ENCODE measurements at regions not wholly inside any gene's neighbourhood (a gene's known extent, or its start where the extent isn't known, plus 50 kb on each side); places are given as distances from the start of the nearest gene placed in this dataset.

DNA sequence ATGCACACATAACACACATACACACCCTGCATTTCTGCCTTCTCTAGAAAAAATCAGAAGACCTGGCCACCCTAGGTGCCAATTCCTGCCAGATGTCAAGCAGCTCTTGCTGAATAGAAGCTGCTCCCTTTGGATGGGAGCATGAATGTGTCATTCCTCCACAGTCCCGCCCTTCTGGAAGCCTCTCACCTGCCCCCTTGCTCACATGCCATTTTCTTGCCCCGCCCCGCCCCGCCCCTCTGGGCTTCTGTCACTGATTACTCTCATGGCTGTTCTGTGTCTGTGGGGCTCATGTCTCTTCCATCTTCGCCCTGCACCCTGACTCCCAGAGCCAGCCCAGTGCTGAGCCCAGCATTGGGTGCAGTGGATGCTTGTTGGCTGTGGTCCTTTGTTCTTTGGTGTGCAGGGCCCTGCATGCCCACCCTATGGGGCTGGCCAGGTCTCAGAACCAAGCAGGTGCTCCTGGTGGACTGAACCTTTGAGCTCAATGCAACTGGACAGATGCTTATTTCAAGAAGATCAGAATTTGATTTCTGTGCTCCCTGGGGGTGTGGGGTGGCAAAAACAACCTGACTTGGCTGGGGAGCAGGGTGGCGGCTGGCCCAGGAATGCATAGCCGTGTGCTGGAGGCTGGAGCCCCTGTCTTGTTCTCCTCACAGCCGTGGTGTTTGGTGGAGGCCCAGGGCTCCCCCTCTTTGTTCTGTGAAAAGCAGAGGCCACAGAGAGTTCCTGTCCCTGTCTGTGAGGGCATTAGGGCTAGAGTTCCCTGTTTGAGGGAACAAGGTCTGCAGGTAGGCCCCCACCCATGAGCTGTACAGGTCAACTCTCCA, 140.6 kb upstream of the GLI2 start:
- TF ChIP-seq, protein P1, sequence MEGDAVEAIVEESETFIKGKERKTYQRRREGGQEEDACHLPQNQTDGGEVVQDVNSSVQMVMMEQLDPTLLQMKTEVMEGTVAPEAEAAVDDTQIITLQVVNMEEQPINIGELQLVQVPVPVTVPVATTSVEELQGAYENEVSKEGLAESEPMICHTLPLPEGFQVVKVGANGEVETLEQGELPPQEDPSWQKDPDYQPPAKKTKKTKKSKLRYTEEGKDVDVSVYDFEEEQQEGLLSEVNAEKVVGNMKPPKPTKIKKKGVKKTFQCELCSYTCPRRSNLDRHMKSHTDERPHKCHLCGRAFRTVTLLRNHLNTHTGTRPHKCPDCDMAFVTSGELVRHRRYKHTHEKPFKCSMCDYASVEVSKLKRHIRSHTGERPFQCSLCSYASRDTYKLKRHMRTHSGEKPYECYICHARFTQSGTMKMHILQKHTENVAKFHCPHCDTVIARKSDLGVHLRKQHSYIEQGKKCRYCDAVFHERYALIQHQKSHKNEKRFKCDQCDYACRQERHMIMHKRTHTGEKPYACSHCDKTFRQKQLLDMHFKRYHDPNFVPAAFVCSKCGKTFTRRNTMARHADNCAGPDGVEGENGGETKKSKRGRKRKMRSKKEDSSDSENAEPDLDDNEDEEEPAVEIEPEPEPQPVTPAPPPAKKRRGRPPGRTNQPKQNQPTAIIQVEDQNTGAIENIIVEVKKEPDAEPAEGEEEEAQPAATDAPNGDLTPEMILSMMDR (IDR thresholded peaks at IDR 0.05; ENCODE audit: low read depth, low read length): no peak
- no peaks in the 10 kb centered on the region for H3K9me3 ChIP-seq
- H3K27me3 ChIP-seq: no peaks in the 10 kb centered on the region
- DNase-seq: no peak
- H3K4me1 ChIP-seq: no peaks in the 10 kb centered on the region
- H3K36me3 ChIP-seq: no peaks in the 10 kb centered on the region
- no peak overlapping the region for H3K4me3 ChIP-seq (ENCODE audit: low read depth, low read length)

DNA sequence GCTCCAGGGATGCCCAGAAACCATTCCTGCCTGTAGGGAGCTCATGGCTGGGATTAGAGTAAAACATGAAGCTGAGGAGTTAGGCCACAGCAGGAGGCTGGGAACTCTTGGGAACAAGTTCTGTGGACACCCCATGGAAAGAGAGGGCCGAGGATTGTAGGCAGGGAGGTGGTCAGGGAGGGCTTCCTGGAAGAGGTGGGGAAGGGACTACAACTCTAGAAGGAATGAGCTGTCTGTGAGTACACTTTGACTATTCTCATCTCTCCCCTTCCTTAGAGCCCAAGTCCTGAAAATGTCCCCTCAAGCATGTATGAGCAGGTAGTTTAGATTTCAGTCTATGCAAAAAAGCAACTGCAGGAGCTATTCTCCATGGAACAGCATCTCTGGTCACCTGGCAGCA, 139.9 kb upstream of the GLI2 start:
- H3K27me3 ChIP-seq: no peaks in the 10 kb centered on the region
- TF ChIP-seq, protein P1 (IDR thresholded peaks at IDR 0.05; ENCODE audit: low read depth, low read length): no peak

DNA sequence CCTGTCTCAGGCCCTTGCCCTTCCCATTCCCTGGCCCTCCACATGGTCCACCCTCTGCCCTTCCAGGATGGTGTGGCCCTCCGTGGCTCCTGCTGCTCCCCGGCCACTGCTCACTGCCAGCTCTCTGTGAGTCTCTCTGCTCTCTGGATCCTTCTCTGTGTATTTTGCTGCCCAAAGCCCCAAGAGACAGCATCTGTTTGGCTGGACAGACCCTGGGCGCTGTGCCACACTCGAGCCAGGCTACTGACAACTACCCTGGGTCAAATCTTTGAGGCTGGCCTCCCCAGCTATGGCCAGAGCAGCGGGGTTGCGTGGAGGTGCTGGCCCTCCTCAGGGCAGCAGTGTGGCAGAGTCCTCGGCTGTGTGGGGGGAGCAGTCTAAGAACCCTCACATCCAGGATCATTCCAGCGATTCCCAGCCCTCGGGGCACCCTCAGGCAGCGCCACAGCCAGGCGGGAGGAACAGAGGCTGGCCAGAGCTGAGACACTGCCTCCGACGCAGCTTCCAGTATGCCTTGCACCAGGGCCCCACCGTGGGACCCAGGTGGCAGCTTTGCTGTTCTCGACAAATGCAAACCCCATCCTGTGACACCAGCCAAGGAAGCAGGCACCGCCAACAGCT, 139.4 kb upstream of the GLI2 start:
- Histone ChIP-seq H3K4me1 (no peaks in the 10 kb centered on the region), H3K36me3 (no peaks in the 10 kb centered on the region), H3K27me3 (no peaks in the 10 kb centered on the region), H3K9me3 (no peaks in the 10 kb centered on the region), H3K4me3 (ENCODE audit: low read depth, low read length) (no peak overlapping the region)
- DNase-seq: no peak
- TF ChIP-seq, protein P1 (IDR thresholded peaks at IDR 0.05; ENCODE audit: low read depth, low read length): no peak

More for the DNA sequence above, 139.9 kb upstream of the GLI2 start:
- no peaks in the 10 kb centered on the region for H3K9me3 ChIP-seq
- no peak overlapping the region for H3K4me3 ChIP-seq (ENCODE audit: low read depth, low read length)
- no peak for DNase-seq
- H3K36me3 ChIP-seq: no peaks in the 10 kb centered on the region
- no peaks in the 10 kb centered on the region for H3K4me1 ChIP-seq

DNA sequence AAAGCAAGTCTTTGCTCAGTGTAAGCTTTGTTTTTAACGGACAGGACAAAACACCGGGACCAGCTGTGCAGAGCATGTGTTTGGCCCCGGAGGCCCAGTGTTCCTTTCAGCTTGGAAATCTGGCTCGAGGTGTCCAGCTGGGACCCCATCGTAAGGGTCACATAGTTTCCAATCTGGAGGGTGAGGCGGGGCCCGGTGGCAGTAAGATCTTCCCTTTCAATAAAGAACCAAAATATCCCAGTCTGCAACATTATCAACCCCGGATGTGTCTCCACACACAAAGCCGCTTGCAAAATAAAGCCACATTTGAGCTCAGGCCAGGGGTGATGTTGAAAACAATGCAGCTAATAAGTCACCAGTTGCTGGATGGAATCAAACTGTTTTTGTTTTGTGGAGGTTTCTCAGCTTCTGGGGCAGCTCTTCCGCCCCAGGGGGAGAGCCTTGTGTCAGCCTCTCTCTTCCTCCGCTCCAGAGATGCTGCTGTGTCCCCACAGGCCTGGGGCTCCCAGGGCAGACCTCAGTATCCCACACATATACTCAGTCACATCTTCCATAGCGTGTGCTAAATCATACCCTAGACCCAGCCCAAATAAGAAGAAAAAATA, 138.6 kb upstream of the GLI2 start:
- Histone ChIP-seq H3K36me3 (no peaks in the 10 kb centered on the region), H3K27me3 (no peaks in the 10 kb centered on the region), H3K9me3 (no peaks in the 10 kb centered on the region), H3K4me1 (no peaks in the 10 kb centered on the region), H3K4me3 (ENCODE audit: low read depth, low read length) (no peak overlapping the region)
- no peak for DNase-seq
- TF ChIP-seq, protein P1 (IDR thresholded peaks at IDR 0.05; ENCODE audit: low read depth, low read length): no peak

DNA sequence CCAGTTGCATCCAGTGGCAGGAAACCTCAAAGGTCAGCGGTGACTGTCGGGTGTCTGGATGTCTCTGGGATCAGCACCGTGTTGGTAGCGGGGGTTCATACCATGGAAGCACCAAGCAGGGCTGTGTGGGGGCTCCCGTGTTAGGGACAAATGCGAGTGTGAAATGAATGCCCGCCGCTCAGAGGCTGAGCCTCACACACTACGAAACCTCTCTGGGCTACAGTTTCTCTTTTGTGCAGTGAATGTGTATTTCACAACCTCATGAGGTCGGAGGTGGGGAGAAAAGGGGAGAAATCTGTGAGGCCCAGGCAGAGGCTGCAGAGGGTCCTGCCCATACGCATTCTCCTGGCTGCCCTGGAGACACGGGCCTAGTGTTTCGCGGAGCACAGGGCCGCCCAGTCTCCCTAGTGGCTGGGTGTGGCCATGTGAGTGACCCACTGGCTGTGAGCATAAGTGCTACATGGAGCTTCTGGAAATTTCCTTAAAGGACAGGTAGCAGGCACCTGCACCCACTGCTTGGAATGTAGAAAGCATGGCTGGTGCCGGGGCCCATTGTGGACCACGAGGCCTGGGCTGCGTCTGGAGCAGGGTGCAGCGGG, 138.0 kb upstream of the GLI2 start:
- H3K9me3 ChIP-seq: no peaks in the 10 kb centered on the region
- no peaks in the 10 kb centered on the region for H3K4me1 ChIP-seq
- H3K36me3 ChIP-seq: no peaks in the 10 kb centered on the region
- DNase-seq: no peak
- TF ChIP-seq, protein P1 (IDR thresholded peaks at IDR 0.05; ENCODE audit: low read depth, low read length): no peak
- H3K4me3 ChIP-seq (ENCODE audit: low read depth, low read length): no peak overlapping the region
- H3K27me3 ChIP-seq: no peaks in the 10 kb centered on the region
